ENCODE measurements at regions not wholly inside any gene's neighbourhood (a gene's known extent, or its start where the extent isn't known, plus 50 kb on each side); places are given as distances from the start of the nearest gene placed in this dataset.

DNA sequence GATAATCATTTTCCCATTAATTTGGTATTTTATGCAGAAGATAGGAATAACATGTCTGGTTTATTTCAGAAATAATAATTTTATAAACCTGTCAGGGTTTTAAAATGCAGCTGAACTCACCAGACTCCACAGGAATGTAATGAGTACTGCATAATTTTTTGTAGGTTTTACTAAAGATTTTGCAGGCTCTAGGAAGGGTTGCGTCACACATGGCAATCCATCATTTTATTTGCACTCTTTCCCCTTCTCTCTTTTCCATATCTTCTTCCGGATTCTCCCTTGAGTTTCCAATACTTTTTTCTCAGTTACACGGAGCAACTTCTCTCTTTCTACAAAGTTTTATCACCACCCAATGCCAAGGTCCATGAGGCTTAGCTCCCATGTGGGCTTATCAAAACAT, 234.7 kb downstream of the NFKBIZ start:
- H3K9me3 ChIP-seq, result no peaks in the 10 kb centered on the region
- no peak for DNase-seq (ENCODE audit: low spot score in 2 of 2)
- no peaks in the 10 kb centered on the region for H3K36me3 ChIP-seq
- TF ChIP-seq, protein P1, sequence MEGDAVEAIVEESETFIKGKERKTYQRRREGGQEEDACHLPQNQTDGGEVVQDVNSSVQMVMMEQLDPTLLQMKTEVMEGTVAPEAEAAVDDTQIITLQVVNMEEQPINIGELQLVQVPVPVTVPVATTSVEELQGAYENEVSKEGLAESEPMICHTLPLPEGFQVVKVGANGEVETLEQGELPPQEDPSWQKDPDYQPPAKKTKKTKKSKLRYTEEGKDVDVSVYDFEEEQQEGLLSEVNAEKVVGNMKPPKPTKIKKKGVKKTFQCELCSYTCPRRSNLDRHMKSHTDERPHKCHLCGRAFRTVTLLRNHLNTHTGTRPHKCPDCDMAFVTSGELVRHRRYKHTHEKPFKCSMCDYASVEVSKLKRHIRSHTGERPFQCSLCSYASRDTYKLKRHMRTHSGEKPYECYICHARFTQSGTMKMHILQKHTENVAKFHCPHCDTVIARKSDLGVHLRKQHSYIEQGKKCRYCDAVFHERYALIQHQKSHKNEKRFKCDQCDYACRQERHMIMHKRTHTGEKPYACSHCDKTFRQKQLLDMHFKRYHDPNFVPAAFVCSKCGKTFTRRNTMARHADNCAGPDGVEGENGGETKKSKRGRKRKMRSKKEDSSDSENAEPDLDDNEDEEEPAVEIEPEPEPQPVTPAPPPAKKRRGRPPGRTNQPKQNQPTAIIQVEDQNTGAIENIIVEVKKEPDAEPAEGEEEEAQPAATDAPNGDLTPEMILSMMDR (IDR thresholded peaks at IDR 0.05), result no peak
- H3K27ac ChIP-seq, result no peak overlapping the region
- no peak overlapping the region for H3K4me3 ChIP-seq
- intact Hi-C loops (cut with DNase I), result no loop called here
- H3K27me3 ChIP-seq, result no peaks in the 10 kb centered on the region
- no peaks in the 10 kb centered on the region for H3K4me1 ChIP-seq

DNA sequence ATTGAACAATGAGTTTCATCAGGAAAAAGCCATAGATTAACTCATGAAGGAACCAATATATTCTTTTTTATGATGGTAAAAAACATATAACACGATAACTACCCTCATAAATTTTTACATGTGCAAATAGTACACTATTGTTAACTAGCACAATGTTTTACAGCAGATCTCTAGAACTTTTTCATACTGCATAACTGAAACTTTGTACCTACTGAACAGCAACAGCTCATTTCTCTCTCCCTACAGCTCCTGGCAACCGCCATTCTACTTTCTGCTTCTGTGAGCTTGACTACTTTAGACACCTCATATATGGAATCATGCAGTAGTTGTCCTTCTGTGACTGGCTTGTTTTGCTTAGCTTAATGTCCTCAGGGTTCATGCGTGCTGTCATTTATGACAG, 235.4 kb downstream of the NFKBIZ start:
- Histone ChIP-seq H3K36me3 (no peaks in the 10 kb centered on the region), H3K27me3 (no peaks in the 10 kb centered on the region), H3K4me3 (no peak overlapping the region), H3K9me3 (no peaks in the 10 kb centered on the region), H3K27ac (no peak overlapping the region), H3K4me1 (no peaks in the 10 kb centered on the region)
- DNase-seq (ENCODE audit: low spot score in 2 of 2), result no peak
- intact Hi-C loops (cut with DNase I), result no loop called here
- TF ChIP-seq, protein P1 (IDR thresholded peaks at IDR 0.05), result no peak

DNA sequence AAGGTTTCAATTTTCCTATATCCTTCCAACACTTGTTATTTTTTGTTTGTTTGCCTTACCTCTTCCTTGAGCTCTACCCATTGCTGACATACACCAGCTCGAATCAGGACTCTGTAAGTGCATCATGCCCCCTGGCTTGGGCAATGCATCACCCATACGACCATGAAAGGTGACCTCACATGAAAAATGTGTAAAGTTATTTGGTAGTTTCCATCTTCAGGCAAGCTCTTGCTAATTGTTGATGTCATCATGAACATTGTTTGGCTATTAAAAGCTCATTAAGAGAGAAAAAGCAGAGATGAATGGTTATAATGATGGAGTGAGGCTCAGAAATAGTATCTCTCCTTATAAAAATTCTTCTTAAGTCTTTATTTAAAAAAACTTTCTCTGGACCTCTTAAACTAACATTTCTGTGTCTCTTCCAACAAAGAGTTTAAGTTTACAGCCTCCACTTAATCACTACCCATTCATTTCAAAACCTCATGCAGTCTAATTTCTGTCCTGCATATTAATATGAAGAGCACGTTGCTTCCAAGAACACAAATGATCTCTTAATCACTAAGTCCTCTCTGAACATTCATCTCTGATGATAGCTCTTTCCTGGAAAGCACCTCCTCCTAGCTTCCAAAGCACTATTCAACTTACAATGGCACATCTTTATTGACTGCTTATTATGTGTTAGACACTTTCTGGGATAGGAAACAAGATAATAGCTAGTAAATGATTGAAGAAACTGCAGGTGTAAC, 236.3 kb downstream of the NFKBIZ start:
- H3K27ac ChIP-seq, result no peak overlapping the region

DNA sequence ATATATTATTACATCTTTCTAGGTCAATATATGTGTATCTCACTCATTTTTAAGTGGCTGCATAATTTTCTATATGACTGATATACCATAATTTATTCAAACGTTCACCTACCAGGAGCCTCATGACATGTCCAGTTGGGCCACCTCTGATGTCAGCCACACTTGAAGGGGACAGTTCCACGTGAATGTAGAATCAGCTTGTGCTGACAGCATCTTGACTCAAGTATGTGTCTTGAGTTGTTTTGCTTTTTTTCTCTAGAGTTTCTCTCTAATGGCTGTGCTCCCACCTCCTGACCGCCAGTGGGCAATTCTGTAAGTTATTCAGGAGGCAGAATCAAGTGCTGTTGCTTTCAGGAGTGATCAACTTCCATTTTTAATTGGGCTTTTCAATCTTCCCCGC, 237.9 kb downstream of the NFKBIZ start:
- intact Hi-C loops (cut with DNase I), result no loop called here
- Histone ChIP-seq H3K4me1 (no peaks in the 10 kb centered on the region), H3K9me3 (no peaks in the 10 kb centered on the region)

More for the DNA sequence above, 236.3 kb downstream of the NFKBIZ start:
- TF ChIP-seq, protein P1 (IDR thresholded peaks at IDR 0.05), result no peak
- intact Hi-C loops (cut with DNase I), result no loop called here
- Histone ChIP-seq H3K9me3 (no peaks in the 10 kb centered on the region), H3K4me1 (no peaks in the 10 kb centered on the region), H3K27me3 (no peaks in the 10 kb centered on the region), H3K36me3 (no peaks in the 10 kb centered on the region), H3K4me3 (no peak overlapping the region)
- DNase-seq (ENCODE audit: low spot score in 2 of 2), result no peak

DNA sequence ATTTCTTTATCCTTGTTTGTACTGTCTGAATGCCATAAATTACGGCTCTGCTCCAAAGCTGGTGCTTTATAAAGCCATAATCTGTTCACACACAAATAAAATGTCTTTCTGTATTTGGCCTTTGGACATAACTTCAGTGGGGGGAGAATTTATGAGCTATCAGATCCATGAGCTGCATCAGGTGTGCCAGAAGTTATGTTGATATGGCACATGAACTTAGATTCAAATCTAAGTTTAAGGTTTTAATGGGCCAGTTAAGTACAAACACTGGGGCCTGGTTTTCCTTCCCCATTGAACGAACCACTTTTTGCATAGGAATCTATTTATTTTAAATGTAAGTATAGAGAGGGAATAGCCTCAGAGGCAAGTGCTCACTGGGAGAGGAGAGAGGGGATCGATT, 239.9 kb downstream of the NFKBIZ start:
- no peaks in the 10 kb centered on the region for H3K4me1 ChIP-seq
- H3K9me3 ChIP-seq, result no peaks in the 10 kb centered on the region
- DNase-seq (ENCODE audit: low spot score in 2 of 2), result no peak
- TF ChIP-seq, protein P1 (IDR thresholded peaks at IDR 0.05), result no peak
- H3K36me3 ChIP-seq, result no peaks in the 10 kb centered on the region
- H3K27me3 ChIP-seq, result no peaks in the 10 kb centered on the region
- no peak overlapping the region for H3K27ac ChIP-seq
- no peak overlapping the region for H3K4me3 ChIP-seq
- intact Hi-C loops (cut with DNase I), result no loop called here

More for the DNA sequence above, 237.9 kb downstream of the NFKBIZ start:
- H3K4me3 ChIP-seq, result no peak overlapping the region
- H3K27me3 ChIP-seq, result no peaks in the 10 kb centered on the region
- no peak for DNase-seq (ENCODE audit: low spot score in 2 of 2)
- TF ChIP-seq, protein P1 (IDR thresholded peaks at IDR 0.05), result no peak
- no peaks in the 10 kb centered on the region for H3K36me3 ChIP-seq
- no peak overlapping the region for H3K27ac ChIP-seq

Data from ascending aorta (tissue), 2 donors.